Fibroblast of villous mesenchyme (primary cell): ENCODE measurements at regions not wholly inside any gene's neighbourhood (a gene's known extent, or its start where the extent isn't known, plus 50 kb on each side); places are given as distances from the start of the nearest gene placed in this dataset.

ENCODE experiments used
- DNase-seq: peaks from one replicate; pipeline ENCODE4 v3.0.0-alpha.2; 2010; ENCODE audit warnings: low read depth
- H3K4me3 ChIP-seq: 2 replicates; pipeline ENCODE4 v1.5.1; 2011; ENCODE audit warnings: low read depth, mild to moderate bottlenecking, low read length
- CTCF ChIP-seq: IDR thresholded peaks from 2 replicates; pipeline ENCODE4 v1.5.1; 2012; ENCODE audit warnings: low read depth, mild to moderate bottlenecking, low read length; ENCODE audit not compliant: insufficient read depth

DNA sequence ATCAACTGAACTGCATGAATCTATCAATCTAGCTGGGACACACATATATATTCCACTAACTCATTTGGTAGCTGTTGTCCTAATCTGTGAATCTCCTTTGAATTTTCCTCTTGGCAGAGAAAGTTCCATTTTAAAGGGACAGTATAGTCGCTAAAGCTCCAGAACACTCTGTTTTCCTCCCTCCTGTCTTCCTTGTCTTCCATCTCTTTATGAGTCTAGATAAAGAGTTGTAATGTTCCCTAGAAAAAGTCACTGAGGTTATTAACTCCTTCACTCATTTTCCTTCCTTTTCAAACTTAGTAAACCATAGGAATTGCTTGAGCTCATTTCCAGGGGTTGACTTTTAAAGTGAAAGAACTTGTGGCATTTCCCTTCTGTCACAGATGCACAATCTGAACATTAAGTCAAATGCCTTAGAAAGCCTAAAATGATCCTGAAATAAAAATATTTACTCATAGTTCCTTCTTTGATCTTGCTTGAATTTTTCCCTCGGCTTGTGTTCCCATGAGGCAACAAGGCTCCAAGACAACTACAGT is 198.4 kb downstream of the TRIM27 start:
- no peak for TF ChIP-seq CTCF
- no peak for DNase-seq

DNA sequence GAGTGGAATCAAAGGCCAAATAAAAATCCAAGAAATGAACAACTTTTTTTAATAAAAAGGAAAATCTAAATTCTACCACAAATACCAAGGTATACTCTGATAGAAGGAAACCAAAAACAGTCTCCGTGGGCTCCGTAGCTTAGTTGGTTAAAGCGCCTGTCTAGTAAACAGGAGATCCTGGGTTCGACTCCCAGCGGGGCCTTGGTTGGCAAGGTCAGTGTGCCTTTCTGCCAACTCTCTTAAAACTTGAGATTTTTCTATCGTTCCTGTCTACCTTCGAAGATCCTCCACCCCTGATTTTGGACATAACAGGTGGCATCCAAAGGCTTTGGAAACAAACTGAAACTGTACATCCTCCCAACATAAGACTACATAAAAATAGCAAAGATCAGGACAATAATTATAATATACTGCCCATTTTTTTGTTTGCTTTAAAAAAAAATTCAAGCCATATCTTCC is 197.9 kb downstream of the TRIM27 start:
- no peak for TF ChIP-seq CTCF
- no peak overlapping the region for H3K4me3 ChIP-seq
- DNase-seq, result no peak

More for the DNA sequence above, 198.4 kb downstream of the TRIM27 start:
- no peak overlapping the region for H3K4me3 ChIP-seq

- no peak for TF ChIP-seq CTCF
- no peak overlapping the region for H3K4me3 ChIP-seq
- DNase-seq, result no peak
These were observed 197.0 kb downstream of the TRIM27 start for GRCh38 chr6:28726569-28727309.

DNA sequence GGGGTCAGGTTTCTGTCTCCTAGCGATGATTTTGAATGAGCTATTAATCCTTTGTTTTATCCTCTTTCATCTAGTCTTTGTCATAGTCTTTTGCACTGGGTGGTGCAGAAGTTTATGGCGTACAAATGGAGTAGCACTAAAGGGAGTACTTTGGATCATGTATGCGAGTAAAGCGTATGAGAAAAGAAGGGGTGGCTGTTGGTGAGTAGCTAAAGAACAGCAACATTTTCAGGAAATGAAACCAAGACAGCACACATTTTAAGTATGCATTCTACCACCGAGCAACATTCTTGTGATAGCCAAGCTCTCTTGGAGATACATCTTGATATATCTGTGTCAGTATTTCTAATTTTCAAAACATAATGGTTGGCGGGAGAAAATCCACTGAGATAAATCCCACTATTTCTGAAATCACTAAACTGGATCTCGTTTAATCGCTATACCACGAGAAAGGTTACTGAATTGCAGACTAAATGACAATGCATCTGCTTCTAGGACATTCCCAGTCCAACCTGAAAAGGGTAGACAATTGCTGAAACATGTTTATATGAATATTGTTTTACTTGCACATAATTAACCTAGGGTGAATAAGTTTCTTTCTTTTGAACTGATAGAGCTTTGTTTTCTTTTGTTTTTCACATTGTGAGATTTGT is 196.1 kb downstream of the TRIM27 start:
- no peak for TF ChIP-seq CTCF
- no peak overlapping the region for H3K4me3 ChIP-seq
- DNase-seq, result no peak

DNA sequence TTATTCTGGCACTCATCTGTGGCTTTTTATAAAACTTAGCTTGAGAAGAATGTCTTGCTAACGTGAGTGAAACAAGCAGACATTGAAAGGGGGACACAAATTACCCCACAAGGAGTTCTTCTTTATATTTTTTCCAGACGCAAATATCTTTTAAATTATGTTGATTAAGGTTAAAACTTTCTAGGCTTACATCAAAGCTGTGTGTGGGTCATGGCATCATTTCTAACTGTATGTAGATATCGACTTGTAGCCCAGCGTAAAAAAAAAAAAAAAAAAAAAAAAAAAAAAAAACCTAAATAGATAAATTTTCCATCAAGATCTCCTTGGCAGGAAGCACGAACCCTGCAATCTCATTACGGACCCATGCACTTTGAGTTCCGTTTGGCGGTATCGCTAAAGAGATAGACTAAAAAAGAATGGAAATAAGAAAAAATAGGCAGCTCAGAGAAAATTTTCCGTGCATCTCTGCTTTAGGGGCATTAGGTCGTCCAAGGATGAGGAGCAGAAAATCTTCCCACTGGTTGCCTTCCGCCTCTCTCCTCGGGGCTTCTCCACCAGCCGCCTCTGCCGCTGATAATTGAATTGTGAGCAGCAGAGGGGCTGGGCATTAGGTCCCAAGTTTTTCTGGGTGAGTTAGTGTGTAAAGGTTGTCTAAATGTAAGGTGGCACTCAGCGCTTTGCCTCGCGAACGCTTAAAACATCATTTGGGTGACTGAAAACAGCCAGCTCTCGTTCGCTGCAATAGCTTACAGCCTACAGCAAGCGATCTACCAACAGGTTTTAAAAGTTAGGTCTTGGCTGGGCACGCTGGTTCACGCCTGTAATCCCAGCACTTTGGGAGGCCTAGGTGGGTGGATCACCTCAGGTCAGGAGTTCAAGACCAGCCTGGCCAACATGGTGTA is 194.0 kb downstream of the TRIM27 start:
- DNase-seq, result no peak
- H3K4me3 ChIP-seq, result peak overlapping the region; percentile 80
- TF ChIP-seq CTCF, result no peak

DNA sequence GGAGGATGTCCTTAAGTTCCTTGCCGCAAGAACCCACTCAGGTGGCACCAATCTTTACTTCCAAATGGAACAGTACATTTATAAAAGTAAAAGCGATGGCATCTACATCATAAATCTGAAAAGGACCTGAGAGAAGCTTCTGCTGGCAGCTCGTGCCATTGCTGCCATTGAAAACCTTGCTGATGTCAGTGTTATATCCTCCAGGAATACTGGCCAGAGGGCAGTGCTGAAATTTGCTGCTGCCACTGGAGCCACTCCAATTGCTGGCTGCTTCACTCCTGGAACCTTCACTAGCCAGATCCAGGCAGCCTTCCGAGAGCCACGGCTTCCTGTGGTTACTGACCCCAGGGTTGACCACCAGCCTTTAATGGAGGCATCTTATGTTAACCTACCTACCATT is 191.7 kb downstream of the TRIM27 start:
- no peak overlapping the region for H3K4me3 ChIP-seq
- no peak for TF ChIP-seq CTCF
- no peak for DNase-seq
